ENCODE measurements at regions not wholly inside any gene's neighbourhood (a gene's known extent, or its start where the extent isn't known, plus 50 kb on each side); places are given as distances from the start of the nearest gene placed in this dataset.
A peak's percentile ranks its signal among the peaks of the same experiment; 100 is the strongest.
"Not testable (repeated sequence)": the region's sequence is repeated elsewhere in the genome, so short reads cannot be mapped to it uniquely, and the experiment has no call there.

GRCh38 chr6:130557481-130558112 is 191.8 kb downstream of the TMEM200A start:
- DNase-seq, result no peak

GRCh38 chr6:130558131-130558530 is 192.3 kb downstream of the TMEM200A start:
- DNase-seq, result no peak

- no peak for DNase-seq
Measured at GRCh38 chr6:130559166-130559565, 193.3 kb downstream of the TMEM200A start.

- no peak for DNase-seq
Measured at GRCh38 chr6:130560231-130560630, 194.4 kb downstream of the TMEM200A start.

- not testable (repeated sequence) for DNase-seq
Measured at GRCh38 chr6:130561159-130561558, 195.3 kb downstream of the TMEM200A start.

- no peak for DNase-seq
Measured at GRCh38 chr6:130565696-130566095, 199.9 kb downstream of the TMEM200A start.

GRCh38 chr6:130574146-130574545 is 208.3 kb downstream of the TMEM200A start:
- no peak for DNase-seq

- DNase-seq, result no peak
Measured at GRCh38 chr6:130575557-130575956, 209.7 kb downstream of the TMEM200A start.

GRCh38 chr6:130575971-130576370 is 210.2 kb downstream of the TMEM200A start:
- peak; percentile 73 for DNase-seq

- peak; percentile 50 for DNase-seq
Measured at GRCh38 chr6:130577178-130577919, 211.5 kb downstream of the TMEM200A start.

- no peak for DNase-seq
Measured at GRCh38 chr6:130578713-130579112, 212.9 kb downstream of the TMEM200A start.

- DNase-seq, result no peak
Measured at GRCh38 chr6:130583268-130583667, 217.5 kb downstream of the TMEM200A start.

GRCh38 chr6:130585587-130585986 is 219.8 kb downstream of the TMEM200A start:
- DNase-seq, result no peak

- DNase-seq, result no peak
Measured at GRCh38 chr6:130587778-130588520, 222.1 kb downstream of the TMEM200A start.

- DNase-seq, result no peak
Measured at GRCh38 chr6:130593200-130593599, 227.4 kb downstream of the TMEM200A start.

GRCh38 chr6:130593948-130594347 is 228.1 kb downstream of the TMEM200A start:
- DNase-seq, result no peak

GRCh38 chr6:130598021-130598989 is 228.9 kb upstream of the SMLR1 start:
- no peak for DNase-seq

- no peak for DNase-seq
Measured at GRCh38 chr6:130600880-130601341, 226.3 kb upstream of the SMLR1 start.

GRCh38 chr6:130602151-130602770 is 224.9 kb upstream of the SMLR1 start:
- DNase-seq, result peak; percentile 75

GRCh38 chr6:130603391-130603790 is 223.8 kb upstream of the SMLR1 start:
- DNase-seq, result no peak

- no peak for DNase-seq
Measured at GRCh38 chr6:130604841-130605399, 222.3 kb upstream of the SMLR1 start.

GRCh38 chr6:130610303-130610702 is 216.9 kb upstream of the SMLR1 start:
- no peak for DNase-seq

All from CD4-positive, alpha-beta T cell treated with Interleukin-4 for 4 hours (primary cell).